ENCODE measurements at regions not wholly inside any gene's neighbourhood (a gene's known extent, or its start where the extent isn't known, plus 50 kb on each side); places are given as distances from the start of the nearest gene placed in this dataset.

- Mint-ChIP-seq H3K4me3 (peak overlapping the region; percentile 94), H3K36me3 (ENCODE audit: low read depth) (no peaks in the 10 kb centered on the region), H3K27ac (peak overlapping the region; percentile 99), H3K27me3 (no peaks in the 10 kb centered on the region), H3K4me1 (peaks cover 43% of the 10 kb centered on the region)
- H3K9me3 ChIP-seq (ENCODE audit: control insufficient read depth, low read length, poor library complexity, severe bottlenecking) = no peaks in the 10 kb centered on the region
- ATAC-seq = no peak
- DNase-seq = no peak
Measured at GRCh38 chr6:26195924-26196845, 109.0 kb downstream of the HFE start.

GRCh38 chr6:26196846-26197635, 109.8 kb downstream of the HFE start:
- Mint-ChIP-seq H3K4me1 (peaks cover 43% of the 10 kb centered on the region), H3K4me3 (peak overlapping the region; percentile 94)

GRCh38 chr6:26197636-26197932, 110.4 kb downstream of the HFE start:
- H3K36me3 Mint-ChIP-seq (ENCODE audit: low read depth) = no peaks in the 10 kb centered on the region
- DNase-seq (no peak), ATAC-seq (no peak)
- no peaks in the 10 kb centered on the region for H3K27me3 Mint-ChIP-seq
- peaks cover 43% of the 10 kb centered on the region for H3K4me1 Mint-ChIP-seq
- no peaks in the 10 kb centered on the region for H3K9me3 ChIP-seq (ENCODE audit: control insufficient read depth, low read length, poor library complexity, severe bottlenecking)
- H3K4me3 Mint-ChIP-seq = peak overlapping the region; percentile 94
- peak overlapping the region; percentile 99 for H3K27ac Mint-ChIP-seq

More at GRCh38 chr6:26196846-26197635, 109.8 kb downstream of the HFE start:
- Mint-ChIP-seq H3K27me3 (no peaks in the 10 kb centered on the region), H3K36me3 (ENCODE audit: low read depth) (no peaks in the 10 kb centered on the region), H3K27ac (peak overlapping the region; percentile 99)
- no peaks in the 10 kb centered on the region for H3K9me3 ChIP-seq (ENCODE audit: control insufficient read depth, low read length, poor library complexity, severe bottlenecking)
- ATAC-seq = peak; percentile 65
- peak; percentile 56 to 70 (median 58) for DNase-seq

GRCh38 chr6:26197933-26198721, 110.9 kb downstream of the HFE start:
- Mint-ChIP-seq H3K27ac (peak overlapping the region; percentile 99), H3K36me3 (ENCODE audit: low read depth) (no peaks in the 10 kb centered on the region), H3K4me3 (peak overlapping the region; percentile 94), H3K27me3 (no peaks in the 10 kb centered on the region), H3K4me1 (peaks cover 44% of the 10 kb centered on the region)
- DNase-seq (no peak), ATAC-seq (no peak)
- H3K9me3 ChIP-seq (ENCODE audit: control insufficient read depth, low read length, poor library complexity, severe bottlenecking) = no peaks in the 10 kb centered on the region

GRCh38 chr6:26198722-26199056, 111.5 kb downstream of the HFE start:
- ATAC-seq = peak; percentile 5
- no peak for DNase-seq

GRCh38 chr6:26199057-26199772, 112.0 kb downstream of the HFE start:
- peak; percentile 71 for ATAC-seq
- no peaks in the 10 kb centered on the region for H3K36me3 Mint-ChIP-seq (ENCODE audit: low read depth)
- peaks cover 46% of the 10 kb centered on the region for H3K4me1 Mint-ChIP-seq
- peak overlapping the region; percentile 94 for H3K4me3 Mint-ChIP-seq
- no peaks in the 10 kb centered on the region for H3K27me3 Mint-ChIP-seq
- no peaks in the 10 kb centered on the region for H3K9me3 ChIP-seq (ENCODE audit: control insufficient read depth, low read length, poor library complexity, severe bottlenecking)
- DNase-seq = peak; percentile 44 to 50 (median 46)
- peak overlapping the region; percentile 99 for H3K27ac Mint-ChIP-seq

More at GRCh38 chr6:26198722-26199056, 111.5 kb downstream of the HFE start:
- Mint-ChIP-seq H3K4me3 (peak overlapping the region; percentile 94), H3K27ac (peak overlapping the region; percentile 99), H3K27me3 (no peaks in the 10 kb centered on the region), H3K4me1 (peaks cover 42% of the 10 kb centered on the region), H3K36me3 (ENCODE audit: low read depth) (no peaks in the 10 kb centered on the region)
- H3K9me3 ChIP-seq (ENCODE audit: control insufficient read depth, low read length, poor library complexity, severe bottlenecking) = no peaks in the 10 kb centered on the region

- peak overlapping the region; percentile 94 for H3K4me3 Mint-ChIP-seq
- H3K4me1 Mint-ChIP-seq = peaks cover 45% of the 10 kb centered on the region
- H3K27me3 Mint-ChIP-seq = no peaks in the 10 kb centered on the region
- DNase-seq (peak in 1 of 3 donors; percentile 47), ATAC-seq (peak; percentile 7)
- H3K9me3 ChIP-seq (ENCODE audit: control insufficient read depth, low read length, poor library complexity, severe bottlenecking) = no peaks in the 10 kb centered on the region
- peak overlapping the region; percentile 99 for H3K27ac Mint-ChIP-seq
- no peaks in the 10 kb centered on the region for H3K36me3 Mint-ChIP-seq (ENCODE audit: low read depth)
Measured at GRCh38 chr6:26199773-26200764, 112.8 kb downstream of the HFE start.

GRCh38 chr6:26200918-26201721, 113.9 kb downstream of the HFE start:
- Mint-ChIP-seq H3K27ac (peak overlapping the region; percentile 11), H3K4me1 (peaks cover 38% of the 10 kb centered on the region), H3K36me3 (ENCODE audit: low read depth) (no peaks in the 10 kb centered on the region), H3K27me3 (no peaks in the 10 kb centered on the region), H3K4me3 (no peak overlapping the region)
- DNase-seq (no peak), ATAC-seq (no peak)
- no peaks in the 10 kb centered on the region for H3K9me3 ChIP-seq (ENCODE audit: control insufficient read depth, low read length, poor library complexity, severe bottlenecking)

GRCh38 chr6:26202201-26202611, 115.0 kb downstream of the HFE start:
- Mint-ChIP-seq H3K36me3 (ENCODE audit: low read depth) (no peaks in the 10 kb centered on the region), H3K27ac (no peak overlapping the region), H3K4me1 (peaks cover 34% of the 10 kb centered on the region), H3K27me3 (no peaks in the 10 kb centered on the region), H3K4me3 (peak overlapping the region; percentile 41)
- no peaks in the 10 kb centered on the region for H3K9me3 ChIP-seq (ENCODE audit: control insufficient read depth, low read length, poor library complexity, severe bottlenecking)
- ATAC-seq (no peak), DNase-seq (no peak)

- DNase-seq (no peak), ATAC-seq (no peak)
- H3K36me3 Mint-ChIP-seq (ENCODE audit: low read depth) = no peaks in the 10 kb centered on the region
- no peaks in the 10 kb centered on the region for H3K9me3 ChIP-seq (ENCODE audit: control insufficient read depth, low read length, poor library complexity, severe bottlenecking)
- H3K4me1 Mint-ChIP-seq = peaks cover 29% of the 10 kb centered on the region
- H3K27ac Mint-ChIP-seq = no peak overlapping the region
- no peak overlapping the region for H3K4me3 Mint-ChIP-seq
- no peaks in the 10 kb centered on the region for H3K27me3 Mint-ChIP-seq
Measured at GRCh38 chr6:26202811-26203583, 115.8 kb downstream of the HFE start.

Measured in T-helper 17 cell (primary cell).